NCI-H2196 treated with DMSO at 0.1 percent for 48 hours (cell line): ENCODE measurements at regions not wholly inside any gene's neighbourhood (a gene's known extent, or its start where the extent isn't known, plus 50 kb on each side); places are given as distances from the start of the nearest gene placed in this dataset.
"Not testable (repeated sequence)": the region's sequence is repeated elsewhere in the genome, so short reads cannot be mapped to it uniquely, and the experiment has no call there.

Source experiments
- DNase-seq: peaks from one replicate; lab custom pipeline; 2025; ENCODE audit not compliant: unreplicated experiment; lab: John Stamatoyannopoulos, UW

DNA sequence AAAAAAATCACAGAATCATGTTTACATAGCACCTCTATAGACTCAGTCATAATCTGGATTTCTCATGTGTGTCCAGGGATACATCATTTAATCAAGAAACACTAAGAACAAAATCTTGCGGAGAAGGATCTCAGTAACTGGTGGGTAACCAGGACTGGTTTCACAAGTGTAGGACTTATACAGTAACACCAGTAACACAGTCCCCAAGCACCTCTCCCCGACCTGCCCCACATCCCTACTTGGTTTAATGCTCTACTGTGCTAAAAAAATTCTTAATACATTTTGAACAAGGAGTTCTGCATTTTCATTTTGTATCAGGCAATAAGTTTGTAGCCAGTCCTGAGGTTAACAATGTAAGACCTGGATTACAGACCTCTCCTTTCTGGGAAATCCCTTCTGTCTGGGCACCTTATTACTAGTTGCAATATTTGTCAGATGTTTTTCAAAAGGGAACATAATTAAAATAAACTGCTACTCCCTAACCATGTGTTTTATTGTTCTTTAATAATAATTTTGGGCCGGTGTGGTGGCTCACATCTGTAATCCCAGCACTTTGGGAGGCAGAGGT, 57.6 kb upstream of the BBX start:
- DNase-seq, result no peak

DNA sequence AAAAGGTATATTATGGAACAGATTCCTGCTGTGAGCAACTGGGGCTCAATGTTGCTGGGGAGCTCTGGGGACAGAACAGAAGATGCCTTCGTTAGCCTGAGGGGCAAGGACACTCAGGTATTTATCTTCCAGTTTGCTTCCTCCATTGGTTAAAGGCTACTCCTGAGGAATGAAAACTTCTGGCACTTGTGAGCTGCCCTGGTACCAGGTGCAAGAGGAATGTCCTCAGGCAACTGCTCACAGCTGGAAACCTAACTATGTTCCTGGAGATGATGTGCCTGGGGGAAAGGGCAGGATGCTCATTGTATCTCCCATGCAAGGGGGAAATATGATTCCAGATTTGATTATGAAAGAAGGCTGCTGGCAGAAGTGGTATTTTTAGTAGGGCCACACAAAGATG, 54.0 kb upstream of the BBX start:
- DNase-seq, result no peak

DNA sequence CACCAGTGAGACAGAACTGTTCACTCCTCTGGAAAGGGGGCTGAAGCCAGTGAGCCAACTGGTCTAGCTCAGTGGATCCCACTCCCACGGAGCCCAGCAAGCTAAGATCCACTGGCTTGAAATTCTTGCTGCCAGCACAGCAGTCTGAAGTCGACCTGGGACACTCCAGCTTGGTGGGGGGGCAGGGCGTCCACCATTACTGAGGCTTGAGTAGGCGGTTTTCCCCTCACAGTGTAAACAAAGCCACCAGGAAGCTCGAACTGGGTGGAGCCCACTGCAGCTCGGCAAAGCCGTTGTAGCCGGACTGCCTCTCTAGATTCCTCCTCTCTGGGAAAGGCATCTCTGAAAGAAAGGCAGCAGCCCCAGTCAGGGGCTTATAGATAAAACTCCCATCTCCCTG, 52.3 kb upstream of the BBX start:
- DNase-seq, result not testable (repeated sequence)
